Sigmoid colon (tissue), 3 donors: ENCODE measurements at regions not wholly inside any gene's neighbourhood (a gene's known extent, or its start where the extent isn't known, plus 50 kb on each side); places are given as distances from the start of the nearest gene placed in this dataset.

Experiments
- CTCF ChIP-seq, 4 experiments: fragments of 450-650 bp in 3 of 4; fragments of 200-600 bp in 1 of 4; IDR thresholded peaks; one replicate each; pipeline ENCODE4 v1.5.1; 2016 to 2019; ENCODE audit warnings: antibody characterized with exemption in 4 of 4, mild to moderate bottlenecking in 3 of 4, moderate library complexity in 2 of 4
- POLR2A ChIP-seq, 2 donors: fragments of 450-650 bp; IDR thresholded peaks; one replicate each; pipeline ENCODE4 v1.6.1; 2016; ENCODE audit warnings: antibody characterized with exemption in 2 of 2, mild to moderate bottlenecking in 2 of 2, moderate library complexity in 2 of 2

- TF ChIP-seq POLR2A (IDR thresholded peaks at IDR 0.05), result no peak
- TF ChIP-seq CTCF (IDR thresholded peaks at IDR 0.05), result no peak
These were observed 65.8 kb downstream of the PRL start for GRCh38 chr6:22231050-22231449.
